ENCODE measurements at regions not wholly inside any gene's neighbourhood (a gene's known extent, or its start where the extent isn't known, plus 50 kb on each side); places are given as distances from the start of the nearest gene placed in this dataset.

DNA sequence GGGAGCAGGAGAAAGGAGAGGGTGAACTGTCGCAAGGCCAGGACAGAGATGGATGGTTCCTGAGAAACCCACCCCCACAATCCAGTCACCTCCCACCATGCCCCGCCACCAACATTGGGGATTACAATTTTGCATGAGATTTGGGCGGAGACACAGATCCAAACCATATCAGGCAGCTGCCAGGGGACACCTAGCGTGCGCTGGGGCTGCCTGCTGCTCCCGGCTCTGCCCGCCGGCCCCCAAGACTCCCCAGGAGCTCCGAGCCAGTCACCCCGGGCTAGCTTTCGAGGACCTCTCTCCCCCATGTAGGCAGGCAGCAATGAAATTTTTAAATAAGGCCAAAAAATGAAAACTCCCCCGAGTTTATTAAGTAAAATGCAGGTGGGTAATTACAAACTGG, 111.7 kb downstream of the UNCX start:
- TF ChIP-seq, protein P1, sequence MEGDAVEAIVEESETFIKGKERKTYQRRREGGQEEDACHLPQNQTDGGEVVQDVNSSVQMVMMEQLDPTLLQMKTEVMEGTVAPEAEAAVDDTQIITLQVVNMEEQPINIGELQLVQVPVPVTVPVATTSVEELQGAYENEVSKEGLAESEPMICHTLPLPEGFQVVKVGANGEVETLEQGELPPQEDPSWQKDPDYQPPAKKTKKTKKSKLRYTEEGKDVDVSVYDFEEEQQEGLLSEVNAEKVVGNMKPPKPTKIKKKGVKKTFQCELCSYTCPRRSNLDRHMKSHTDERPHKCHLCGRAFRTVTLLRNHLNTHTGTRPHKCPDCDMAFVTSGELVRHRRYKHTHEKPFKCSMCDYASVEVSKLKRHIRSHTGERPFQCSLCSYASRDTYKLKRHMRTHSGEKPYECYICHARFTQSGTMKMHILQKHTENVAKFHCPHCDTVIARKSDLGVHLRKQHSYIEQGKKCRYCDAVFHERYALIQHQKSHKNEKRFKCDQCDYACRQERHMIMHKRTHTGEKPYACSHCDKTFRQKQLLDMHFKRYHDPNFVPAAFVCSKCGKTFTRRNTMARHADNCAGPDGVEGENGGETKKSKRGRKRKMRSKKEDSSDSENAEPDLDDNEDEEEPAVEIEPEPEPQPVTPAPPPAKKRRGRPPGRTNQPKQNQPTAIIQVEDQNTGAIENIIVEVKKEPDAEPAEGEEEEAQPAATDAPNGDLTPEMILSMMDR (IDR thresholded peaks at IDR 0.05): no peak
- no peak for TF ChIP-seq POLR2A (IDR thresholded peaks at IDR 0.05)

Measured in heart left ventricle (tissue), 13 donors.